ENCODE measurements at regions not wholly inside any gene's neighbourhood (a gene's known extent, or its start where the extent isn't known, plus 50 kb on each side); places are given as distances from the start of the nearest gene placed in this dataset.

DNA sequence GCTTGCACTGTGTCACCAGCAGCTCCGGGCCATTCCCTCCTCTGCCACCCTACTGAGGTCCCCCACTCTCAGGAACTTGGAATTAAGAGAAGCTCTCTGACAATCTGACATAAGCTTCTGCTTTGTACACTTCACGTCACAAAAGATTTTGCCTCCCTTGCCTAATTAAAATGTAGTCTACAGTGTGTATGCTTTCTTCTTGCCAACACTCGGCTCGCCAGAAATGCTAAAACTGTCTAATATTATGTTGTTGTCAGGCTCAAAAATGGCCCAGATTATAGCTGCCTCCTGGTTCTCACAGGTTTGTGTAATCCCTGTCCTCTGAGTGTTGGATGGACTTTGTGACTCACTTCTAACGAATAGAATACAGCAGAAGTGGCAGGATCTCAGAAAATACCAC is 474.7 kb downstream of the MBD2 start:
- no peak for TF ChIP-seq POLR2A (IDR thresholded peaks at IDR 0.05)
- TF ChIP-seq, protein P1, sequence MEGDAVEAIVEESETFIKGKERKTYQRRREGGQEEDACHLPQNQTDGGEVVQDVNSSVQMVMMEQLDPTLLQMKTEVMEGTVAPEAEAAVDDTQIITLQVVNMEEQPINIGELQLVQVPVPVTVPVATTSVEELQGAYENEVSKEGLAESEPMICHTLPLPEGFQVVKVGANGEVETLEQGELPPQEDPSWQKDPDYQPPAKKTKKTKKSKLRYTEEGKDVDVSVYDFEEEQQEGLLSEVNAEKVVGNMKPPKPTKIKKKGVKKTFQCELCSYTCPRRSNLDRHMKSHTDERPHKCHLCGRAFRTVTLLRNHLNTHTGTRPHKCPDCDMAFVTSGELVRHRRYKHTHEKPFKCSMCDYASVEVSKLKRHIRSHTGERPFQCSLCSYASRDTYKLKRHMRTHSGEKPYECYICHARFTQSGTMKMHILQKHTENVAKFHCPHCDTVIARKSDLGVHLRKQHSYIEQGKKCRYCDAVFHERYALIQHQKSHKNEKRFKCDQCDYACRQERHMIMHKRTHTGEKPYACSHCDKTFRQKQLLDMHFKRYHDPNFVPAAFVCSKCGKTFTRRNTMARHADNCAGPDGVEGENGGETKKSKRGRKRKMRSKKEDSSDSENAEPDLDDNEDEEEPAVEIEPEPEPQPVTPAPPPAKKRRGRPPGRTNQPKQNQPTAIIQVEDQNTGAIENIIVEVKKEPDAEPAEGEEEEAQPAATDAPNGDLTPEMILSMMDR (IDR thresholded peaks at IDR 0.05) = no peak
